ENCODE measurements at regions not wholly inside any gene's neighbourhood (a gene's known extent, or its start where the extent isn't known, plus 50 kb on each side); places are given as distances from the start of the nearest gene placed in this dataset.
"Not testable (repeated sequence)": the region's sequence is repeated elsewhere in the genome, so short reads cannot be mapped to it uniquely, and the experiment has no call there.

- DNase-seq, result no peak
These were observed 195.1 kb upstream of the NR5A2 start for GRCh38 chr1:199832451-199832850.

- DNase-seq, result no peak
These were observed 192.8 kb upstream of the NR5A2 start for GRCh38 chr1:199834711-199835110.

- DNase-seq, result no peak
These were observed 191.1 kb upstream of the NR5A2 start for GRCh38 chr1:199836430-199836829.

- no peak for DNase-seq
These were observed 190.2 kb upstream of the NR5A2 start for GRCh38 chr1:199837321-199837720.

- not testable (repeated sequence) for DNase-seq
These were observed 187.9 kb upstream of the NR5A2 start for GRCh38 chr1:199839608-199840007.

GRCh38 chr1:199843096-199843495 is 184.4 kb upstream of the NR5A2 start:
- not testable (repeated sequence) for DNase-seq

GRCh38 chr1:199843861-199844260 is 183.6 kb upstream of the NR5A2 start:
- DNase-seq, result no peak

- DNase-seq, result no peak
These were observed 180.5 kb upstream of the NR5A2 start for GRCh38 chr1:199847021-199847420.

GRCh38 chr1:199851439-199852140 is 175.9 kb upstream of the NR5A2 start:
- no peak for DNase-seq

- DNase-seq, result no peak
These were observed 172.7 kb upstream of the NR5A2 start for GRCh38 chr1:199854686-199855321.

GRCh38 chr1:199855580-199855979 is 171.9 kb upstream of the NR5A2 start:
- no peak for DNase-seq

GRCh38 chr1:199856216-199856780 is 171.2 kb upstream of the NR5A2 start:
- DNase-seq, result no peak

- no peak for DNase-seq
These were observed 170.4 kb upstream of the NR5A2 start for GRCh38 chr1:199857108-199857507.

GRCh38 chr1:199857516-199857915 is 170.0 kb upstream of the NR5A2 start:
- no peak for DNase-seq

- no peak for DNase-seq
These were observed 169.3 kb upstream of the NR5A2 start for GRCh38 chr1:199858171-199858570.

- DNase-seq, result no peak
These were observed 168.7 kb upstream of the NR5A2 start for GRCh38 chr1:199858856-199859255.

GRCh38 chr1:199859491-199859933 is 168.0 kb upstream of the NR5A2 start:
- no peak for DNase-seq

- DNase-seq, result no peak
These were observed 166.3 kb upstream of the NR5A2 start for GRCh38 chr1:199861020-199861795.

- DNase-seq, result no peak
These were observed 165.5 kb upstream of the NR5A2 start for GRCh38 chr1:199862047-199862446.

- DNase-seq, result no peak
These were observed 161.3 kb upstream of the NR5A2 start for GRCh38 chr1:199866210-199866617.

- no peak for DNase-seq
These were observed 159.9 kb upstream of the NR5A2 start for GRCh38 chr1:199867601-199868000.

- no peak for DNase-seq
These were observed 158.7 kb upstream of the NR5A2 start for GRCh38 chr1:199868777-199869176.

- DNase-seq, result no peak
These were observed 152.2 kb upstream of the NR5A2 start for GRCh38 chr1:199875337-199875736.

GRCh38 chr1:199875856-199876255 is 151.7 kb upstream of the NR5A2 start:
- no peak for DNase-seq
